BLaER1 treated with 17β-estradiol and CSF1 and Interleukin-3, amounts not matched to agents 10 nM and 100 nM (cell line): ENCODE measurements at regions not wholly inside any gene's neighbourhood (a gene's known extent, or its start where the extent isn't known, plus 50 kb on each side); places are given as distances from the start of the nearest gene placed in this dataset.

Source experiments
- H3K27ac ChIP-seq, 11 experiments: shearing (Covaris generic); formaldehyde crosslinking; 2 replicates each; pipeline ENCODE4 v1.8.1; 2022
- H3K27me3 ChIP-seq, 11 experiments: shearing (Covaris generic); formaldehyde crosslinking; 2 replicates each; pipeline ENCODE4 v1.8.1; 2022
- H3K36me3 ChIP-seq, 11 experiments: shearing (Covaris generic); formaldehyde crosslinking; 2 replicates each; pipeline ENCODE4 v1.8.1; 2022
- H3K4me1 ChIP-seq, 10 experiments: shearing (Covaris generic); formaldehyde crosslinking; 2 replicates each; pipeline ENCODE4 v1.8.1; 2022
- H3K4me2 ChIP-seq, 11 experiments: shearing (Covaris generic); formaldehyde crosslinking; 2 replicates each; pipeline ENCODE4 v1.8.1; 2022
- H3K4me3 ChIP-seq, 10 experiments: shearing (Covaris generic); formaldehyde crosslinking; 2 replicates each; pipeline ENCODE4 v1.8.1; 2022
- H3K9ac ChIP-seq, 11 experiments: shearing (Covaris generic); formaldehyde crosslinking; 2 replicates each; pipeline ENCODE4 v1.8.1; 2022
- H3K9me3 ChIP-seq, 11 experiments: shearing (Covaris generic); formaldehyde crosslinking; replicated peaks in 1 of 11; 2 replicates each; pipeline ENCODE4 v1.8.1; 2022
- H4K20me1 ChIP-seq, 11 experiments: shearing (Covaris generic); formaldehyde crosslinking; 2 replicates each; pipeline ENCODE4 v1.8.1; 2022
- Cebpa-rat ChIP-seq, 11 experiments: shearing (Covaris generic); IDR thresholded peaks; 2 replicates each; pipeline ENCODE4 v1.8.1; 2022

GRCh38 chr12:78739653-78740052, 124.9 kb upstream of the SYT1 start:
- TF ChIP-seq Cebpa-rat (IDR thresholded peaks at IDR 0.05), result no peak
- Histone ChIP-seq H3K36me3 (no peaks in the 10 kb centered on the region), H3K9me3 (0 out of 22 replicates have a peak, but pooled peaks cover 0 to 5% (median 0%) of the 10 kb centered on the region in 11 experiments), H3K9ac (no peak overlapping the region), H3K4me3 (no peak overlapping the region), H3K4me2 (no peak overlapping the region), H4K20me1 (no peaks in the 10 kb centered on the region), H3K27ac (no peak overlapping the region), H3K27me3 (no peaks in the 10 kb centered on the region), H3K4me1 (peaks cover 0 to 17% (median 0%) of the 10 kb centered on the region in 10 experiments; a peak in 6 of 20 replicates)

GRCh38 chr12:78746001-78746400, 118.6 kb upstream of the SYT1 start:
- H3K27ac ChIP-seq, result no peak overlapping the region
- H3K4me1 ChIP-seq, result no peaks in the 10 kb centered on the region
- H3K9ac ChIP-seq, result no peak overlapping the region
- no peaks in the 10 kb centered on the region for H3K36me3 ChIP-seq
- no peak overlapping the region for H3K4me2 ChIP-seq
- TF ChIP-seq Cebpa-rat (IDR thresholded peaks at IDR 0.05), result no peak
- no peak overlapping the region for H3K4me3 ChIP-seq
- H3K9me3 ChIP-seq, result 0 out of 22 replicates have a peak, but pooled peaks cover 0 to 5% (median 0%) of the 10 kb centered on the region in 11 experiments
- no peaks in the 10 kb centered on the region for H3K27me3 ChIP-seq
- no peaks in the 10 kb centered on the region for H4K20me1 ChIP-seq

- Histone ChIP-seq H3K9me3 (no peaks in the 10 kb centered on the region), H3K36me3 (no peaks in the 10 kb centered on the region), H3K9ac (no peak overlapping the region), H3K4me1 (no peaks in the 10 kb centered on the region), H3K4me3 (no peak overlapping the region), H4K20me1 (no peaks in the 10 kb centered on the region), H3K27me3 (no peaks in the 10 kb centered on the region), H3K4me2 (no peak overlapping the region), H3K27ac (no peak overlapping the region)
- TF ChIP-seq Cebpa-rat (IDR thresholded peaks at IDR 0.05), result no peak
These were observed 111.5 kb upstream of the SYT1 start for GRCh38 chr12:78753058-78753457.

- Histone ChIP-seq H3K4me1 (no peaks in the 10 kb centered on the region), H4K20me1 (no peaks in the 10 kb centered on the region), H3K9me3 (peaks cover 0 to 12% (median 7%) of the 10 kb centered on the region in 11 experiments; a peak in 15 of 22 replicates), H3K27me3 (no peaks in the 10 kb centered on the region), H3K9ac (no peak overlapping the region), H3K4me2 (no peak overlapping the region), H3K36me3 (no peaks in the 10 kb centered on the region), H3K4me3 (no peak overlapping the region), H3K27ac (no peak overlapping the region)
- no peak for TF ChIP-seq Cebpa-rat (IDR thresholded peaks at IDR 0.05)
These were observed 107.6 kb upstream of the SYT1 start for GRCh38 chr12:78756936-78757335.

GRCh38 chr12:78759367-78759766, 105.2 kb upstream of the SYT1 start:
- Histone ChIP-seq H4K20me1 (no peaks in the 10 kb centered on the region), H3K4me2 (no peak overlapping the region), H3K36me3 (no peaks in the 10 kb centered on the region), H3K9me3 (peaks cover 0 to 12% (median 7%) of the 10 kb centered on the region in 11 experiments; a peak in 15 of 22 replicates), H3K27ac (no peak overlapping the region), H3K4me1 (no peaks in the 10 kb centered on the region), H3K9ac (no peak overlapping the region), H3K27me3 (no peaks in the 10 kb centered on the region), H3K4me3 (no peak overlapping the region)
- TF ChIP-seq Cebpa-rat (IDR thresholded peaks at IDR 0.05), result no peak

GRCh38 chr12:78760906-78761305, 103.7 kb upstream of the SYT1 start:
- Histone ChIP-seq H4K20me1 (no peaks in the 10 kb centered on the region), H3K9me3 (peaks cover 0 to 12% (median 7%) of the 10 kb centered on the region in 11 experiments; a peak in 15 of 22 replicates), H3K4me2 (no peak overlapping the region), H3K36me3 (no peaks in the 10 kb centered on the region), H3K4me1 (no peaks in the 10 kb centered on the region), H3K27ac (no peak overlapping the region), H3K27me3 (no peaks in the 10 kb centered on the region), H3K9ac (no peak overlapping the region), H3K4me3 (no peak overlapping the region)
- no peak for TF ChIP-seq Cebpa-rat (IDR thresholded peaks at IDR 0.05)

- H3K4me3 ChIP-seq, result no peak overlapping the region
These were observed 99.7 kb upstream of the SYT1 start for GRCh38 chr12:78764913-78765312.

GRCh38 chr12:78767264-78767981, 97.2 kb upstream of the SYT1 start:
- H3K9ac ChIP-seq, result no peak overlapping the region
- H3K4me2 ChIP-seq, result no peak overlapping the region
- H3K9me3 ChIP-seq, result no peaks in the 10 kb centered on the region
- no peaks in the 10 kb centered on the region for H3K4me1 ChIP-seq
- no peak overlapping the region for H3K4me3 ChIP-seq
- no peak for TF ChIP-seq Cebpa-rat (IDR thresholded peaks at IDR 0.05)
- no peaks in the 10 kb centered on the region for H3K27me3 ChIP-seq
- H3K36me3 ChIP-seq, result no peaks in the 10 kb centered on the region
- H3K27ac ChIP-seq, result no peak overlapping the region
- H4K20me1 ChIP-seq, result no peaks in the 10 kb centered on the region

More at GRCh38 chr12:78764913-78765312, 99.7 kb upstream of the SYT1 start:
- Histone ChIP-seq H3K9ac (no peak overlapping the region), H3K36me3 (no peaks in the 10 kb centered on the region), H3K4me1 (no peaks in the 10 kb centered on the region), H3K9me3 (peaks cover 0 to 2% (median 0%) of the 10 kb centered on the region in 11 experiments; a peak in 4 of 22 replicates), H3K4me2 (no peak overlapping the region), H4K20me1 (no peaks in the 10 kb centered on the region), H3K27ac (no peak overlapping the region), H3K27me3 (no peaks in the 10 kb centered on the region)
- no peak for TF ChIP-seq Cebpa-rat (IDR thresholded peaks at IDR 0.05)

GRCh38 chr12:78778339-78778738, 86.2 kb upstream of the SYT1 start:
- TF ChIP-seq Cebpa-rat (IDR thresholded peaks at IDR 0.05), result no peak
- no peaks in the 10 kb centered on the region for H3K4me1 ChIP-seq
- H3K4me2 ChIP-seq, result no peak overlapping the region

GRCh38 chr12:78787576-78787975, 77.0 kb upstream of the SYT1 start:
- Histone ChIP-seq H3K27me3 (no peaks in the 10 kb centered on the region), H4K20me1 (no peaks in the 10 kb centered on the region), H3K9ac (no peak overlapping the region), H3K36me3 (no peaks in the 10 kb centered on the region), H3K27ac (no peak overlapping the region), H3K4me2 (no peak overlapping the region), H3K9me3 (no peaks in the 10 kb centered on the region), H3K4me1 (no peaks in the 10 kb centered on the region), H3K4me3 (no peak overlapping the region)
- no peak for TF ChIP-seq Cebpa-rat (IDR thresholded peaks at IDR 0.05)

More at GRCh38 chr12:78778339-78778738, 86.2 kb upstream of the SYT1 start:
- H3K9ac ChIP-seq, result no peak overlapping the region
- no peak overlapping the region for H3K27ac ChIP-seq
- H3K27me3 ChIP-seq, result no peaks in the 10 kb centered on the region
- no peaks in the 10 kb centered on the region for H3K9me3 ChIP-seq
- no peaks in the 10 kb centered on the region for H3K36me3 ChIP-seq
- H4K20me1 ChIP-seq, result no peaks in the 10 kb centered on the region
- no peak overlapping the region for H3K4me3 ChIP-seq
